ENCODE measurements at regions not wholly inside any gene's neighbourhood (a gene's known extent, or its start where the extent isn't known, plus 50 kb on each side); places are given as distances from the start of the nearest gene placed in this dataset.

DNA sequence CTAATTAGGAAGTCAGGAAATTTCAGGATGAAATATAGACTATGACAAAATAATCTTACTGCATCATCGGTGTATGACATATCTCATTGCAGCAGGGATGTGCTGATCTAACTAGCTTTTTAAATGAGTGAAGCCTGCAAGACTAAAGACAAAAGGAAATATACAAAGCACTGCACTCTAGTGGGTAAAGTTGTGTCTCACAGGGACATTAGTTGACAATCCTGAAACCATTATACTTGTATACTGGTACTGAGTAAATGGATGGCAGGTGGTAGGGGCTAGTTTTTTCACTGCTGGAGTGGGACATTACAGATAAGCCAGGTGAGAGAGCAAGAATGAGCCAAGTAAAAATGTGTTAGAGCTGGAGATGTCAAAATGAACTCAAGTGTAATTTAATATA lies 317.5 kb upstream of the RAB6C start:
- Mint-ChIP-seq H3K4me1 (no peaks in the 10 kb centered on the region), H3K27ac (no peak overlapping the region), H3K9me3 (ENCODE audit: low read depth) (no peaks in the 10 kb centered on the region), H3K36me3 (no peaks in the 10 kb centered on the region), H3K27me3 (no peaks in the 10 kb centered on the region), H3K4me3 (no peak overlapping the region)
- no peak for ATAC-seq
- no peak for DNase-seq
- CTCF ChIA-PET = no interaction called here

DNA sequence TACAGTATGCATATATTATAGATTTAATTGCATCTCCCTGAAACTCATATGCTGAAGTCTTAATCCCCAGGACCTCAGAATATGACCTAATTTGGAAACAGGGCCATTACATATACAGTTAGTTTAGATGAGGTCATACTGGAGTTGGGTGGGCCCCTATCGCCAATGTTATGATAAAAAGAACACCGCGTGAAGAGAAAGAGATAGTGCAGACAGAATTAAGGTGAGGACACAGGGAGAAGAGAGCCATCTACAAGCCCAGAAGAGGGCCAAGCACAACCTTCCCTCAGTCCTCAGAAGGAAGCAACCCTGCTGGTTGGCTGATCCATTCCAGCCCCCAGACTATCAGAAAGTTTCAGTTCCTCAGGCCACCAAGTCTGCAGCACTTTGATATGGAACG lies 311.9 kb upstream of the RAB6C start:
- CTCF ChIA-PET = no interaction called here
- no peak overlapping the region for H3K27ac Mint-ChIP-seq
- DNase-seq (no peak), ATAC-seq (no peak)
- H3K9me3 Mint-ChIP-seq (ENCODE audit: low read depth) = no peaks in the 10 kb centered on the region
- no peak overlapping the region for H3K4me3 Mint-ChIP-seq
- H3K36me3 Mint-ChIP-seq = no peaks in the 10 kb centered on the region
- no peaks in the 10 kb centered on the region for H3K27me3 Mint-ChIP-seq
- H3K4me1 Mint-ChIP-seq = no peaks in the 10 kb centered on the region

DNA sequence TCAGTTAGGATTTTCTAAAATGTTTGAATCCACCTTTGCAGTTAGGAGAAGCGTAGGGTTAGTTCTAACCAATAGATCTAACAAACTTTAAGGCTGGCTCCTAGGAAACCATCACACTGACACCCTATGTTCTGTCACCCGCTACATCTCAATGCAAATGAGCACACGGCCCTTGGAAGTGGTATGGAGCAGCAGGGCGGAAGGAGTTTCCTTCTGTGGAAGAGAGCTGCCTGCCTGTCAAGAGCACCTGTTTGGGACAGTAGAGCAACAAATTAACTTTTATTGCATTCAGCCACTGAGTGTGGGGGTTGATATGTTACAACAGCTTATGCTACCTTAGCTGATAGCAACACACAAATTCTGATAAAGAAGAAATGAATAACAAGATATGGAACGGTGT lies 306.9 kb upstream of the RAB6C start:
- H3K27ac Mint-ChIP-seq = no peak overlapping the region
- no peaks in the 10 kb centered on the region for H3K9me3 Mint-ChIP-seq (ENCODE audit: low read depth)
- ATAC-seq = no peak
- no peaks in the 10 kb centered on the region for H3K36me3 Mint-ChIP-seq
- H3K27me3 Mint-ChIP-seq = no peaks in the 10 kb centered on the region
- CTCF ChIA-PET = no interaction called here
- no peak for DNase-seq
- H3K4me3 Mint-ChIP-seq = no peak overlapping the region
- H3K4me1 Mint-ChIP-seq = no peaks in the 10 kb centered on the region

DNA sequence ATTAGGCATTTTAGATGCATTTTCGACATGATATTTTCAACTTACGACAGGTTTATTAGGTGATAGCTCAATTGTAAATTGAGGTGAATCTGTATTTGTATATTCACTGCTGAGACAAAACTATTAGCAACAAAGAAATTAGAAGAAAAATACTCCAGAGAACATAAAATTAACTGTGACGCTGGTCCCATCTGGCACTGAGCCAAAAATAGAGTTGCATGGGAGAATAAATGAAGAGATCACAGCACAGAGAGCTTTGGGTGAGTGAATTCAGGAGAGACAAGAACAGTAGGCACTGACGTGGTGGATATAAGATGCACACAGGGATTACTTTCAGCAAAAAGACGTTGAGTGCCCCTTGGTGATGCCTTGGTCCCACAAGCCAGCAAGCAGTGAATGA lies 306.2 kb upstream of the RAB6C start:
- no peaks in the 10 kb centered on the region for H3K9me3 Mint-ChIP-seq (ENCODE audit: low read depth)
- no peaks in the 10 kb centered on the region for H3K27me3 Mint-ChIP-seq
- H3K4me3 Mint-ChIP-seq = no peak overlapping the region
- ATAC-seq (no peak), DNase-seq (no peak)
- no peaks in the 10 kb centered on the region for H3K36me3 Mint-ChIP-seq
- H3K27ac Mint-ChIP-seq = no peak overlapping the region
- CTCF ChIA-PET = no interaction called here
- no peaks in the 10 kb centered on the region for H3K4me1 Mint-ChIP-seq

DNA sequence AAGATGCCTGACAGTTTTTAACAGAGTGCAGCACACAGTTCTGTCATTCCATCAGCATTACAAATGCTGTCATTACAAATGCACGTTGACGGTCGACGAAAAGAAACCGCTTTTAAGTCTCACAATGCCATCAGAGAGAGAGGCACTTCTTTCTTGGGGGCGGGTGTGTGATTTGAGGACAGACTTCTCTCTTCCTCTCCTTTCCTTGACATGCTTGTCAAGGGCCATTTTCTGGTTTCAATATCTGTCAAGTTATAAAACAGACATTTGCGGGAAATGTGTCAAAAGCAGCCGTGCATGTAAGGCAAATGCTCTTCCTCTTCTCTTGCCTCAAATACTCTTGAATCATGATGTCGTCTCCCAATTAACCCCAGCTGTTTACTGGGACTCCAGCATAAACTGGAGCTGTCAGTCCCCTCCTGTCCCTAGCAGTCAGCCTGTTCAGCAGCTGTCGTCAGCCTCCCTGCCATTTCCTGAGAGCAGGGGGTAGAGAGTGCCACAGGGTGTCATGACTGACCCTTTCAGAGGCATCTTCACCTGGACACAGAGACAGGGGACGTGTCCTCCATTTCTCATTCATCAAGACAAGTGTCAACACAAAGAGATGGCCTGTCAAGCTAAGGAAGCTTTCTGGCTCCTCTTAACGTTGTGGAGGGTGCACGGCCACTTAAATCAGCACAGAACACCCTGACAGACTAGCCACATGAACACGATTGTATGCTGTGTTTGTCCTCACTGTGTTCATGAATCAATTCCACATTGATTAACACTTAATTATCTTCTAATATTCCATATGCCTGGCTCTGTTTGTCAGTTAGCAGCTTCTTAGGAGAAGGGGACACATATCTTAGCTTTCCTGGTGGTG lies 305.4 kb upstream of the RAB6C start:
- ATAC-seq (no peak), DNase-seq (no peak)
- H3K27me3 Mint-ChIP-seq = no peaks in the 10 kb centered on the region
- H3K9me3 Mint-ChIP-seq (ENCODE audit: low read depth) = no peaks in the 10 kb centered on the region
- CTCF ChIA-PET = no interaction called here
- H3K36me3 Mint-ChIP-seq = no peaks in the 10 kb centered on the region
- no peaks in the 10 kb centered on the region for H3K4me1 Mint-ChIP-seq
- H3K27ac Mint-ChIP-seq = no peak overlapping the region
- no peak overlapping the region for H3K4me3 Mint-ChIP-seq

DNA sequence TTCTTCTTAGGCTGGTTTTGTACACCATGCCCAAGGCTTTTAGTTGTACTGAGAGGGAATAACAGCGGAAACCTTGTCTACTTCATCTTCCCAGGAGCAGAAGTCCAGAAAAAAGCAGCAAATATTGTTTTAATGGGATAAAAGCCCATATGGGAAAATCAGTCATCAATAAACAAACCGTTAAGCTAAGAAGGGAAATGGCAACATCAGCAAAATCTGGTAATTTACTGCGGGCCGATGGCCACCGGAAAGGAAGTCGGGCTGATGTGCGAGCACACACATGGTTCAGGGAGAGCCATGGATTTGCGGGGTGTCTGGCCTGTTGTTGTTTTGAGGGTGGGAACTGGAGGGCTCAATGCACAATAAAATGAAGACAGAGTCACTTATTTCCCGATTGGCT lies 300.7 kb upstream of the RAB6C start:
- H3K27ac Mint-ChIP-seq = no peak overlapping the region
- CTCF ChIA-PET = no interaction called here
- H3K4me3 Mint-ChIP-seq = no peak overlapping the region

DNA sequence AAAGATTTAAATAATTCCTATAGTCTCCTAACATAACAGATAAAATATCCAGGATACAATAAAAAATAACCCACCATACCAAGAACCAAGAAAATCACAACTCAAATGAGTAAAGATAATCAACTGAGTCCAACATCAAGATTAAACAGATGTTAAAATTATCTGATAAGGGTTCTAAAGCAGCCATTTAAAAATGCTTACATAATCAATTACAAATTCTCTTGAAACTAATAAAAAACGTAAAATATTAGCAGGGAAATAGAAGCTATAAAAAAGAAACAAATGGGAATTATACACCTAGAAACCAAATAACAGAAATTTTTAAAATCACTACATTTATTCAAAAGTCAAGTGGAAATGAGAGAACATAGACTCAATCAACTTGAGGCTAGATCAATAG lies 297.7 kb upstream of the RAB6C start:
- no peak for DNase-seq
- no peak overlapping the region for H3K27ac Mint-ChIP-seq
- H3K36me3 Mint-ChIP-seq = no peaks in the 10 kb centered on the region
- H3K9me3 Mint-ChIP-seq (ENCODE audit: low read depth) = no peaks in the 10 kb centered on the region
- no peak for ATAC-seq
- H3K27me3 Mint-ChIP-seq = no peaks in the 10 kb centered on the region
- CTCF ChIA-PET = no interaction called here
- no peak overlapping the region for H3K4me3 Mint-ChIP-seq
- H3K4me1 Mint-ChIP-seq = no peaks in the 10 kb centered on the region

More for the DNA sequence above, 300.7 kb upstream of the RAB6C start:
- DNase-seq = no peak
- H3K27me3 Mint-ChIP-seq = no peaks in the 10 kb centered on the region
- H3K36me3 Mint-ChIP-seq = no peaks in the 10 kb centered on the region
- no peak for ATAC-seq
- no peaks in the 10 kb centered on the region for H3K4me1 Mint-ChIP-seq
- no peaks in the 10 kb centered on the region for H3K9me3 Mint-ChIP-seq (ENCODE audit: low read depth)

DNA sequence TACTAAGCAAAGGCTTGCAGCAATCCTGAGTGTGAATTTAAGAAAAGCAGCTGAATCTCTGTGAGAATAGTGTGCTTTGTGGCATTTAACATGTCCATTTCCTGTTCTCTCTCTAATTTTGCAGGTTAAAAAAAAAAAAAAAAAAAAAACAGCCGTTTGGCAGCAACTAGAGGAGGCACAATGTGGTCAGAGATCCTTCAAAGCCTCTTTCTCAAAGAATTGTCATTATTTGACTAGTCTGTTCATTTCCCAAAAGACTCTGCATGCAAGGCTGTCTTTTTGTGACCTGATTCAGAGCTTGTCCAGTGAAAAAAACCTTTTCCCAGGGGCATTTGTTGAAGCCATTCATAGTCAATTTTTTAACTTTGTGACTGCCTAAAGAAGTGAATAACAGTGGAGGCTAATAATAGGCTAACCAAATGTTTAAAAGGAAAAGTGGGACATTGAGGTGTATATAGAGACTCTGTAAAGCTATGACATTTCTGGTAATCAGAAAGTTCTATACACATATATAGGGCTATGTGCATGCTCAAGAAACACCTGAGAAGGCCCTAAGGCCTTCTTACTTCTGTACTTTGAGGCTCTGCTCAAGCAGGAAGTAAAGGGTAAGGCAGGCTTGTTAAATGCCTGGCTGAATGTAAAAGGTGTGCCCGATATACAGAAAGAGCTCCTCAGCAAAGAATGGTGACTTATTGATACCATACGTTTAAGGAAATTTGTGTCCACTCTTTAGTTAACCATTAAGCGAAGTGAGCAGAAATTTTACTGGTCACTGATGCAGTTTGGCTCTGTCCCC lies 289.6 kb upstream of the RAB6C start:
- Mint-ChIP-seq H3K27ac (no peak overlapping the region), H3K4me3 (no peak overlapping the region), H3K9me3 (ENCODE audit: low read depth) (no peaks in the 10 kb centered on the region), H3K4me1 (no peaks in the 10 kb centered on the region), H3K36me3 (no peaks in the 10 kb centered on the region), H3K27me3 (peaks cover 2% of the 10 kb centered on the region)
- DNase-seq (no peak), ATAC-seq (no peak)
- CTCF ChIA-PET = no interaction called here

DNA sequence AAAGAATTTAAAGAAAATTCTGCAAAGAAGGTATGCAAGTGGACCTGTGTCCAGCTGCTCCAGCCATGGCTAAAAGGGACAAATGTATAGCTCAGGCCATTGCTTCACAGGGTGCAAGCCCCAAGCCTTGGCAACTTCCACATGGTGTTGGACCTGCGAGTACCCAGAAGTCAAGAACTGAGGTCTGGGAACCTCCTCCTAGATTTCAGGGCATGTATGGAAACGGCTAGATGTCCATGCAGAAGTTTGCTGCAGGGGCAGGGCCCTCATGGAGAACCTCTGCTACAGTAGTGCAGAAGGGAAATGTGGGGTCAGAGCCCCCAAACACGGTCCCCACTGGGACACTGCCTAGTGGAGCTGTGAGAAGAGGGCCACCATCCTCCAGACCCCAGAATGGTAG lies 284.0 kb upstream of the RAB6C start:
- H3K9me3 Mint-ChIP-seq (ENCODE audit: low read depth) = no peaks in the 10 kb centered on the region
- H3K4me1 Mint-ChIP-seq = no peaks in the 10 kb centered on the region
- ATAC-seq (no peak), DNase-seq (no peak)
- H3K27me3 Mint-ChIP-seq = no peaks in the 10 kb centered on the region
- no peak overlapping the region for H3K4me3 Mint-ChIP-seq
- no peak overlapping the region for H3K27ac Mint-ChIP-seq
- H3K36me3 Mint-ChIP-seq = no peaks in the 10 kb centered on the region
- CTCF ChIA-PET = no interaction called here

DNA sequence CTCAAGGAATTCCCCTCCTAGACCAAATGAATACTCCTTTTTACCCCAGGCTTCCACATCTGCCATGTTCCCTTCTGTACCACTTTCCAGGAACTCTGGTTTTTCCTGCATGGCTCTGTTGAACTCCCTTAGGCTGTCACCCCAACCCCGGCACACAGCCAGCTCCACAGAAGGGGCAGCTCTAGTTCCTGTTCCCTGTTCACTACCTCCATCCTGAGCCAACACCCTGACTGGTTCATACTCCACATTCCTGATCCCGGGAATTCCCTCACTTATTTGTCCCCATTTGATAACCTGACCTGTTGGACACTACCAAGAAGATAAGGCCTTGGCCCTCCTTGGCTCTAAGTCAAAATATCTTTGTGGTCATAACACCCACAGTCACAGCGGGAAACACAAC lies 280.9 kb upstream of the RAB6C start:
- Mint-ChIP-seq H3K4me1 (no peaks in the 10 kb centered on the region), H3K9me3 (ENCODE audit: low read depth) (no peaks in the 10 kb centered on the region), H3K27me3 (no peaks in the 10 kb centered on the region), H3K36me3 (no peaks in the 10 kb centered on the region), H3K27ac (no peak overlapping the region), H3K4me3 (no peak overlapping the region)
- DNase-seq (no peak), ATAC-seq (no peak)
- CTCF ChIA-PET = no interaction called here

DNA sequence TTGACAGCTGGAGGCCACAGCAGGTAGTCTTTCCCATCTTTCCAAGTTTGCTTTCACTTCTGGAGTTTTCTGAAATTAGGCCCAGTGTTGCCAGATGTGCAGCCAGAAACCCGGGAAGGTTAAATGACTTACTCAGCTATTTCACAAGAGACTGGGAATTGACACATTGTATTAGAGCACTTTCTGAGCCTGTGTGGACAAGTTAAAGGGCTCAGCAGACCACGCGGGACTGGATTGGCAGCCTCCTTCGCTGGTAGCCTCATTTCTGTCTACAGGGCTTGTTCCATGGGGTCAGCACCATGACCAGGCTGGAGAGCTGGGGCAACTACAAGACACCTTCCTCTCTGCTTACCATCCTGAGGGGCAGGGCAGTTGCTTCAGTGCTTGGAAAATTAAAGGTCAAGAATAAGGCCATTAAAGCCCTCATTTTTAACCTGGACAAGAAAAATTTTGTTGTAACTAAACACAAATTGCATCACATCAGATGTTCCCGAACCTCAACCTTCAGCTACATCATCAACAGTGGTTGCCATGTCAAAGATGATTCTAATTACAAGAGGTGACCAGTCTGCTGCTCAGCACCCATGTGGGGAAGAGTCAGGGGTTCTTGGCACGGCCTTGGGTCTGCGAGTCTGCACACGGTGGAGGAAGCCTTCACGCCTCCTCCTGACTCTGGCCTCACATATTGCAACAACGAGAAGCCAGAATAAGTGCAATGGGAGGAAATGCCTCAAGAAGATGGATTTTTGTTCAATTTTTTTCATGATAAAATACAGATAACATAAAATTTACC lies 279.5 kb upstream of the RAB6C start:
- H3K27ac Mint-ChIP-seq = no peak overlapping the region
- CTCF ChIA-PET = no interaction called here
- ATAC-seq = no peak
- H3K4me1 Mint-ChIP-seq = no peaks in the 10 kb centered on the region
- DNase-seq = no peak
- no peaks in the 10 kb centered on the region for H3K9me3 Mint-ChIP-seq (ENCODE audit: low read depth)
- no peak overlapping the region for H3K4me3 Mint-ChIP-seq
- H3K36me3 Mint-ChIP-seq = no peaks in the 10 kb centered on the region
- H3K27me3 Mint-ChIP-seq = no peaks in the 10 kb centered on the region

DNA sequence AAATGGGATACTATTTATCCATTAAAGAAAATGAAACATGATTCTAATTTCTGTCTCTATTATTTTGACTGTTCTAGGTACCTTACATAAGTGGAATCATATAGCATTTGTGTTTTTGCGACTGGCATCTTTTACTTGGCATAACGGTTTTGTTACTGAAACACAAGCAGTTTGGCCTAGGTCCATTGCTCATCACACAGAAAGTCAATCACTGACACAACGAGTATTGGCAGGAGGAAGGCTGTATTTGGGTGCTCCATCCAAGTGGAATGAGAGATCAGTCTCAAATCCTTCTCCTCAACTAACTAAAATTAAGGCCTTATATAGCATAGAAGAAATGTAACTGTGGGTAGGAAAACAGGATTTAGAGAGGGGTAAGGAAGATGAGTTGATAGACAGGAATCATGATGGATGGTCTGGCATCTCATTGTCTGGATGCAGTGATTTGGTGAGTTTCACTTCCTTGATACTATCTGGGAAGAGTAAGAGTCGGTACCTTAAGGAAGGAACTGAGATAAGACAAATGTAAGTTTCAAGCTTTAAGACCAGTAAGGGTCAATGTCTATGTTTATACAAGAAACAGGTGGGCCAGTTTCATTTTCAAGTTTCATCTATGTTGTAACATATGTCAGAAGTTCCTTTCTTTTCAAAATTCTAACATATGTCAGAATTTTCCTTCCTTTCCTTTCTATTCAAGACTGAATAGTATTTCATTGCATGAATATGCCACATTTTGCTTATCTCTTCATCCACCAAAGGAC lies 276.9 kb upstream of the RAB6C start:
- H3K4me1 Mint-ChIP-seq = no peaks in the 10 kb centered on the region
- H3K36me3 Mint-ChIP-seq = no peaks in the 10 kb centered on the region
- ATAC-seq = no peak
- no peak overlapping the region for H3K27ac Mint-ChIP-seq
- CTCF ChIA-PET = no interaction called here
- no peaks in the 10 kb centered on the region for H3K9me3 Mint-ChIP-seq (ENCODE audit: low read depth)
- H3K4me3 Mint-ChIP-seq = no peak overlapping the region
- H3K27me3 Mint-ChIP-seq = no peaks in the 10 kb centered on the region
- DNase-seq = no peak

DNA sequence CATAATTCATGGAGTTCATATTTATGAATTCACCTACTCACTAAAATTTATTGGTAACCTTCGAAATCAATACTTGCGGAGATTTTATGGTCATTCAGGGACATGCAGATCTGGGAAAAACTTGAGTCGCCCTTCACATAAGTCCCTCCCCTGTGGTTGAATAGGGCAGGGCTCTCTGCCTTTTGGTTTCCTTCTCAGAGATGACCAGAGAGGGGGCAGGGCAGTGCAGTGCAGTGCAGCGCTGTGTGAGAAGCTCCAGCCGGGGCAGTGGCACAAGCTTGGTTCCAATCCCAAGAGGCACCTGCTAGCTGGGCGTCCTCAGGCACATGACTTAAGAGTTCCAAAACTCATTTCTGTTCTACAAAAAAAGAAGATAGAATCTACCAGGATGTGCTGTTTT lies 274.4 kb upstream of the RAB6C start:
- H3K4me3 Mint-ChIP-seq = no peak overlapping the region
- ATAC-seq = no peak
- H3K9me3 Mint-ChIP-seq (ENCODE audit: low read depth) = no peaks in the 10 kb centered on the region
- no peak overlapping the region for H3K27ac Mint-ChIP-seq
- no peaks in the 10 kb centered on the region for H3K36me3 Mint-ChIP-seq
- no peaks in the 10 kb centered on the region for H3K4me1 Mint-ChIP-seq
- H3K27me3 Mint-ChIP-seq = no peaks in the 10 kb centered on the region
- DNase-seq = no peak
- CTCF ChIA-PET = no interaction called here

All from activated CD8-positive, alpha-beta memory T cell treated with anti-CD3 and anti-CD28 coated beads, Interleukin-2, amount 10 ng/mL, durations not matched to agents 7 days and 5 days (primary cell).